ENCODE measurements at regions not wholly inside any gene's neighbourhood (a gene's known extent, or its start where the extent isn't known, plus 50 kb on each side); places are given as distances from the start of the nearest gene placed in this dataset.

DNA sequence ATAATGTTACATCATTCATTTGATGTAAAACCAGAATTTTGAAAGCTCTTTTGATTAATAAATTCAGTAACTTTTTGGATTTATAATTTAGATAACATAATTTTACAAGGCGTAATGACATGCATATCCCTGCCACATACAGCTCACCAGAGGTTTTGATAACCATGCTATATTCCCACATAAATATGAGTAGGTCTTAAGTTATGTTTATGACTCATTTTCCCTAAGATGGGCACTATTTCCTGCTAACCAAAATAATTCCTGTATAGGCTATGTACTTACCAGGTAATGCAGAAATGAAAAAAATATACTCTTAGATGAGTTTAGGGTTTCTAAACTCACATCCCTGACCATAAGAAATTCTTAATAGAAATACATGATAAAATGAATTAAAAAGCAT, 93.9 kb upstream of the EDIL3 start:
- TF ChIP-seq POLR2A (IDR thresholded peaks at IDR 0.05; ENCODE audit: low read length) (no peak), CHD4 (IDR thresholded peaks at IDR 0.05; ENCODE audit: borderline replicate concordance) (no peak), ESRRA (IDR thresholded peaks at IDR 0.05; ENCODE audit: borderline replicate concordance, low read length) (no peak), MAZ (IDR thresholded peaks at IDR 0.05; ENCODE audit: borderline replicate concordance, low read depth, low read length) (no peak), BHLHE40 (IDR thresholded peaks at IDR 0.05; ENCODE audit: low read depth, low read length) (no peak), SMC3 (IDR thresholded peaks at IDR 0.05) (no peak), RAD21 (conservative IDR thresholded peaks at IDR 0.05 in 1 of 2, IDR thresholded peaks at IDR 0.05 in 1 of 2) (no peak), RARB (CRISPR knock-in tag; IDR thresholded peaks at IDR 0.05) (no peak), MAX (IDR thresholded peaks at IDR 0.05) (no peak)
- TF ChIP-seq, protein P1, sequence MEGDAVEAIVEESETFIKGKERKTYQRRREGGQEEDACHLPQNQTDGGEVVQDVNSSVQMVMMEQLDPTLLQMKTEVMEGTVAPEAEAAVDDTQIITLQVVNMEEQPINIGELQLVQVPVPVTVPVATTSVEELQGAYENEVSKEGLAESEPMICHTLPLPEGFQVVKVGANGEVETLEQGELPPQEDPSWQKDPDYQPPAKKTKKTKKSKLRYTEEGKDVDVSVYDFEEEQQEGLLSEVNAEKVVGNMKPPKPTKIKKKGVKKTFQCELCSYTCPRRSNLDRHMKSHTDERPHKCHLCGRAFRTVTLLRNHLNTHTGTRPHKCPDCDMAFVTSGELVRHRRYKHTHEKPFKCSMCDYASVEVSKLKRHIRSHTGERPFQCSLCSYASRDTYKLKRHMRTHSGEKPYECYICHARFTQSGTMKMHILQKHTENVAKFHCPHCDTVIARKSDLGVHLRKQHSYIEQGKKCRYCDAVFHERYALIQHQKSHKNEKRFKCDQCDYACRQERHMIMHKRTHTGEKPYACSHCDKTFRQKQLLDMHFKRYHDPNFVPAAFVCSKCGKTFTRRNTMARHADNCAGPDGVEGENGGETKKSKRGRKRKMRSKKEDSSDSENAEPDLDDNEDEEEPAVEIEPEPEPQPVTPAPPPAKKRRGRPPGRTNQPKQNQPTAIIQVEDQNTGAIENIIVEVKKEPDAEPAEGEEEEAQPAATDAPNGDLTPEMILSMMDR (IDR thresholded peaks at IDR 0.05): no peak
- TF ChIP-seq, protein P2, sequence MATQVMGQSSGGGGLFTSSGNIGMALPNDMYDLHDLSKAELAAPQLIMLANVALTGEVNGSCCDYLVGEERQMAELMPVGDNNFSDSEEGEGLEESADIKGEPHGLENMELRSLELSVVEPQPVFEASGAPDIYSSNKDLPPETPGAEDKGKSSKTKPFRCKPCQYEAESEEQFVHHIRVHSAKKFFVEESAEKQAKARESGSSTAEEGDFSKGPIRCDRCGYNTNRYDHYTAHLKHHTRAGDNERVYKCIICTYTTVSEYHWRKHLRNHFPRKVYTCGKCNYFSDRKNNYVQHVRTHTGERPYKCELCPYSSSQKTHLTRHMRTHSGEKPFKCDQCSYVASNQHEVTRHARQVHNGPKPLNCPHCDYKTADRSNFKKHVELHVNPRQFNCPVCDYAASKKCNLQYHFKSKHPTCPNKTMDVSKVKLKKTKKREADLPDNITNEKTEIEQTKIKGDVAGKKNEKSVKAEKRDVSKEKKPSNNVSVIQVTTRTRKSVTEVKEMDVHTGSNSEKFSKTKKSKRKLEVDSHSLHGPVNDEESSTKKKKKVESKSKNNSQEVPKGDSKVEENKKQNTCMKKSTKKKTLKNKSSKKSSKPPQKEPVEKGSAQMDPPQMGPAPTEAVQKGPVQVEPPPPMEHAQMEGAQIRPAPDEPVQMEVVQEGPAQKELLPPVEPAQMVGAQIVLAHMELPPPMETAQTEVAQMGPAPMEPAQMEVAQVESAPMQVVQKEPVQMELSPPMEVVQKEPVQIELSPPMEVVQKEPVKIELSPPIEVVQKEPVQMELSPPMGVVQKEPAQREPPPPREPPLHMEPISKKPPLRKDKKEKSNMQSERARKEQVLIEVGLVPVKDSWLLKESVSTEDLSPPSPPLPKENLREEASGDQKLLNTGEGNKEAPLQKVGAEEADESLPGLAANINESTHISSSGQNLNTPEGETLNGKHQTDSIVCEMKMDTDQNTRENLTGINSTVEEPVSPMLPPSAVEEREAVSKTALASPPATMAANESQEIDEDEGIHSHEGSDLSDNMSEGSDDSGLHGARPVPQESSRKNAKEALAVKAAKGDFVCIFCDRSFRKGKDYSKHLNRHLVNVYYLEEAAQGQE (IDR thresholded peaks at IDR 0.05): no peak
